ENCODE measurements at regions not wholly inside any gene's neighbourhood (a gene's known extent, or its start where the extent isn't known, plus 50 kb on each side); places are given as distances from the start of the nearest gene placed in this dataset.

DNA sequence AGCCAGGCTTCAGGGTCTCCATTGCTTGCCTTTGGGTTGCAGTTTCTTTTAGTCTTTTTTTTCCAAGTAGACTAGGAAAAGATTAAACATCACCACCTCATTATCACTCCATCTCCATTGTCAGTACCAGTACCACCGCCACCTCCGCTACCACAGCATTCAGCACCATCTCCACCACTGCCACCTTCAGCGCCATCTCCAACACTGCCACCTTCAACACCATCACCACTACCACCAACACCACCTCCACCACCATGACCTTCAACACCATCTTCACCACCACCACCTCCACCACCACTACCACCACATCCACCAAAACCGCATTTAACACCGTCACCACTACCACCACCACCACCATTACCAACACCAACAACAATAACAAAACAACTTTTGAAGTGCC is 141.5 kb upstream of the MPHOSPH6 start:
- Histone ChIP-seq H3K4me1 (ENCODE audit: insufficient read depth, low read length) (no peaks in the 10 kb centered on the region), H3K9ac (ENCODE audit: insufficient read depth, low read depth, low read length) (no peak overlapping the region), H3K27ac (ENCODE audit: extremely low read length, insufficient read depth, low read length) (no peak overlapping the region), H3K4me2 (ENCODE audit: low read depth, low read length) (no peak overlapping the region), H3K27me3 (ENCODE audit: control insufficient read depth in 1 of 2, insufficient read depth in 2 of 2, low read length in 2 of 2) (0 out of 5 replicates have a peak, but pooled peaks cover 0 to 6% of the 10 kb centered on the region in 2 experiments), H3K4me3 (replicated peaks in 1 of 3; ENCODE audit: insufficient read depth in 1 of 3, low read depth in 2 of 3, low read length in 3 of 3) (no peak overlapping the region), H4K20me1 (ENCODE audit: insufficient read depth, low read length) (no peaks in the 10 kb centered on the region), H3K79me2 (ENCODE audit: insufficient read depth, low read length) (no peaks in the 10 kb centered on the region), H3K36me3 (replicated peaks in 1 of 2; ENCODE audit: control insufficient read depth in 1 of 2, insufficient read depth in 2 of 2, low read length in 2 of 2) (no peaks in the 10 kb centered on the region), H3K9me3 (ENCODE audit: low read length) (no peaks in the 10 kb centered on the region), H2AFZ (ENCODE audit: low read length) (no peak overlapping the region)
- TF ChIP-seq, protein P1, sequence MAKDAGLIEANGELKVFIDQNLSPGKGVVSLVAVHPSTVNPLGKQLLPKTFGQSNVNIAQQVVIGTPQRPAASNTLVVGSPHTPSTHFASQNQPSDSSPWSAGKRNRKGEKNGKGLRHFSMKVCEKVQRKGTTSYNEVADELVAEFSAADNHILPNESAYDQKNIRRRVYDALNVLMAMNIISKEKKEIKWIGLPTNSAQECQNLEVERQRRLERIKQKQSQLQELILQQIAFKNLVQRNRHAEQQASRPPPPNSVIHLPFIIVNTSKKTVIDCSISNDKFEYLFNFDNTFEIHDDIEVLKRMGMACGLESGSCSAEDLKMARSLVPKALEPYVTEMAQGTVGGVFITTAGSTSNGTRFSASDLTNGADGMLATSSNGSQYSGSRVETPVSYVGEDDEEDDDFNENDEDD (CRISPR knock-in tag; IDR thresholded peaks at IDR 0.05; ENCODE audit: borderline replicate concordance) = no peak
- no peak for TF ChIP-seq MXI1 (IDR thresholded peaks at IDR 0.05; ENCODE audit: borderline replicate concordance, low read depth, low read length)
- no peak for TF ChIP-seq CHD4 (IDR thresholded peaks at IDR 0.05; ENCODE audit: borderline replicate concordance, low read length)
- no peak for TF ChIP-seq SYNCRIP (IDR thresholded peaks at IDR 0.05; ENCODE audit: insufficient read depth, low read depth, low read length)
- TF ChIP-seq SMARCC2 (IDR thresholded peaks at IDR 0.05) = no peak
- no peak for TF ChIP-seq ZNF598 (CRISPR knock-in tag; IDR thresholded peaks at IDR 0.05; ENCODE audit: borderline replicate concordance)
- no peak for TF ChIP-seq ZNF160 (CRISPR knock-in tag; IDR thresholded peaks at IDR 0.05)
- TF ChIP-seq HNRNPUL1 (IDR thresholded peaks at IDR 0.05; ENCODE audit: low read depth, low read length) = no peak
- TF ChIP-seq ZBTB7A (CRISPR knock-in tag; IDR thresholded peaks at IDR 0.05) = no peak
- no peak for TF ChIP-seq THYN1 (CRISPR knock-in tag; IDR thresholded peaks at IDR 0.05; ENCODE audit: borderline replicate concordance, low read depth)
- in situ Hi-C loops (cut with HindIII; ENCODE audit: extremely low pct_ligation_motif_present, low pct_unique_long_range_greater_than_20kb) = no loop called here
- BruUV-seq (replicated peaks) = no TSS peak
- FAIRE-seq (no peak), ATAC-seq (no peak), DNase-seq (ENCODE audit: low spot score) (no peak)
- ChIA-PET CTCF (ENCODE audit: low intra/inter-chr PET ratio, low total read pairs) (no interaction called here), POLR2A (no interaction called here)
- intact Hi-C loops (cut with micrococcal nuclease; ENCODE audit: unreplicated experiment) = no loop called here
- 52% methylated on average over 5 of the region's 5 CpGs for WGBS (ENCODE audit: low lambda C conversion rate)
